Activated naive CD4-positive, alpha-beta T cell treated with anti-CD3 and anti-CD28 coated beads, Interleukin-2, amount 50 U/mL, for 72 hours (primary cell): ENCODE measurements at regions not wholly inside any gene's neighbourhood (a gene's known extent, or its start where the extent isn't known, plus 50 kb on each side); places are given as distances from the start of the nearest gene placed in this dataset.

ENCODE experiments used
- ATAC-seq, 2 donors: fragments of 150-1000 bp; cut with Tn5 transposase; 2 replicates each; pipeline ENCODE4 v1.10.0; 2021; ENCODE audit warnings: mild to moderate bottlenecking in 2 of 2, moderate library complexity in 2 of 2
- DNase-seq, 2 donors: peaks; one replicate each; pipeline ENCODE4 v3.0.0; 2021 to 2022; ENCODE audit warnings: low spot score in 2 of 2
- H3K27ac Mint-ChIP-seq, 2 donors: one replicate each; pipeline ENCODE4 v1.8.0; 2022; ENCODE audit warnings: mild to moderate bottlenecking in 2 of 2, mixed read lengths in 2 of 2
- H3K36me3 Mint-ChIP-seq, 2 donors: one replicate each; pipeline ENCODE4 v1.8.0; 2022; ENCODE audit warnings: mixed read lengths in 2 of 2
- H3K9me3 Mint-ChIP-seq, 2 donors: one replicate each; pipeline ENCODE4 v1.8.0; 2022; ENCODE audit warnings: mixed read lengths in 2 of 2

DNA sequence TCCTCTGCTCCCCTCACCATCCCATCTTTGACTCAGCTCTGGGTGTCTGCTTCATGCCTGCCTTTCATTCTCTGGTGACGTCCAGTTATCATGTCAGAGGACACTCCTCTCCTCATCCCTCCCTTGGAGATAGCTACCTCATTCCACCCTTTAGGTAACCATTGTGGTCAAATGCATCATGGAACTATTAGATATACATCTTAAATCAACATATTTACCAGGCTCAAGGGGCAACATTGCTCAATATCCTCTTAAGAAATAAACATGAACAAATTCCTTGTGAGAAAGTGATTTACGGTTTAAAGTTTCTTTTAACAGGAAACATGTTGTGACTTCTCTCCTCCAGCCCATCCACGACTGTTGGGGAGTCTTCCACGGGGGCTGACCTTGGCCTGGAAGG, 511.6 kb upstream of the IGFBP3 start:
- peaks cover 16 to 23% of the 10 kb centered on the region in 2 donors for H3K9me3 Mint-ChIP-seq
- no peak for ATAC-seq
- H3K36me3 Mint-ChIP-seq = no peaks in the 10 kb centered on the region
- H3K27ac Mint-ChIP-seq = no peak overlapping the region
- DNase-seq = no peak

DNA sequence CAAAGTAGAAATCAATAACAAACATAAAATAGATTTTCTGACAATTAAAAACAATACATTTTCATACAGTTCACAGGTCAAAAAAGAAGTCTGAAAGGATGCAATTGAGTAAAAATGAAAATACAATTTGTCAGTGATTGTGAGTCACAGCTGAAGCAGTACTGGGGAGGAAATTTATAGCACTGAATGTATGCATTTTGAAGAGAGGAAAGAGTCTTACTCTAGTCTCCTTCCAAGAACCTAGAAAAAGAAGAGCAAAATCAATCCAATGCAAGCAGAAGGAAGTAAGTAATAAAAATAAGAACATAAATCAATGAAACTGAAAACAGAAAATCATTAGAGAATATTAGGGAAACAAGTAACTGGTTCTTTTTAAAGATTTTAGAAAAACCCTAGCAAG, 507.2 kb upstream of the IGFBP3 start:
- ATAC-seq (no peak), DNase-seq (no peak)
- Mint-ChIP-seq H3K27ac (no peak overlapping the region), H3K9me3 (peaks cover 21 to 24% of the 10 kb centered on the region in 2 donors), H3K36me3 (no peaks in the 10 kb centered on the region)

DNA sequence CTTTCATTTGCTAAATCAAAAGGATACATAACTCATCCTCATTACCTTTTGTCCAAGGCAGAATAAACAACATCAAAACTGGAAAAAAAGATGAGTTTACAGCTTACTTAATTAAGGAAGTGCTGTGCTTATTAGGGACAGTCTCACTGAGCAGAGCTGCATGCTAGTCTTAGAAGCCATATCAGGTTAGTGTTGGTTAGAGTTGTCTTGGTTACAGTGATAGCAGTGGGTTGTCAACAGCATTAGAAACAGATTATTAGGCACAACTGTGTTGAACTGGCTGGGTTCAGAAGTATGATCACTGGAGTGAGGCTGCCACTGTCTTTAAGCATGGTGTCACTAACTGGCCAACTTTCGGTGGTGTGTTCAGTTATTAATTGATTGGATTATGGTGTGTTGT, 503.9 kb upstream of the IGFBP3 start:
- DNase-seq (no peak), ATAC-seq (no peak)
- Mint-ChIP-seq H3K27ac (no peak overlapping the region), H3K36me3 (no peaks in the 10 kb centered on the region), H3K9me3 (peaks cover 8 to 14% of the 10 kb centered on the region in 2 donors)

DNA sequence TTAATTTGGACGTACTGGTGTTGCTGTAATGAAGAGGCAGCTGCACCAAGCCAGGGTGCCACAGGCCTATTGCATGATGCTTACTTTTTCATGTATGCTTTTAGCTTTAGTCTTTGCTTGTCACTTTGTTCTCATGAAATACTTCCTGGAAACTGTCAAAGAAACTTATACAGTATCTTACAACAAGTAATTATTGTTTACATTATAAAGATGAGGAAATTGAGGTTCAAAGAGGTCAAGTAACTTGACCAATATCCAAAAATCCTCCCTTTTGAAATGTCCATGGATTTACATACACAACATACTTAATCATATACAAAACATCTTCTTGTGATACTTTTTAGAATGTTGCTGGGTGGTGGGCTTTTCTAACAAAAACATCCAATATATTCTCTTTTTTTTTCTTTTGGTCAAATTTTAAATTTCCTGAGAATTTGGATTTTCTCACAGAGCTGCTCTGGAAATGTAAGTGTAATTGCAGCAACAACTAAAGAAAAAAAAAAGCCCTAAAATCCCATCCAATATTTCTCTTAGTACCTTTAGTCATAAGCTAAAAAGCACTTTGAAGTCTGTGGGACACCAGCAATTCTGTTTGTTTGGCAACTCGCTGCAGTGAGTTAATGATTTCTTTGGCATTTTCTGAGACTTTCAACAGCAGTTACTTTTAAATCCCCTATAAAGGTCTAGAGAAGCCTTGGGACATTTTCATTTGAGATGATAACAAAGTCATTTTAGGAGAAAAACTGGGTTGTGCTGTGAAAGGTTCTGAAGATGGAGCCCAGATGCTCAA, 500.6 kb upstream of the IGFBP3 start:
- Mint-ChIP-seq H3K9me3 (peaks cover 3 to 14% of the 10 kb centered on the region in 2 donors), H3K27ac (no peak overlapping the region), H3K36me3 (no peaks in the 10 kb centered on the region)
- ATAC-seq (no peak), DNase-seq (no peak)

DNA sequence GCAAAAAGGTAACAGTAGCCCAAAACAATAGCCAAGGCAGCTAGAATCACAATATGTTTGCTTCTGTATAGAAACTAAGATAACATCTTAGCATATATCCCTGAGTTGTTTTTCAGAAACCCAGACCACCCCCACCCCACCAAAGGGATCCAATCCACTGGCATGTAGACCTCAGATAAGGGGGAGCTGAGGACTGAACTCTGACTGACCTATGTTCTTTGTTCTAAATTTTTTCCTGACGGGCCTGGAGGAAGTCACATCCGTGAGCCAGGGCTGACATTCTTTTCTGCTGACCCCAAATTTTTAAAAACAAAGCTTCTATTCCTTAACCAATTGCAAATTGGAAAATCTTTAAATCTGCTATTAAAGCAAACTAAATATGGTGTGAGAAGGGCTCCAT, 493.9 kb upstream of the IGFBP3 start:
- DNase-seq = no peak
- ATAC-seq = no peak

DNA sequence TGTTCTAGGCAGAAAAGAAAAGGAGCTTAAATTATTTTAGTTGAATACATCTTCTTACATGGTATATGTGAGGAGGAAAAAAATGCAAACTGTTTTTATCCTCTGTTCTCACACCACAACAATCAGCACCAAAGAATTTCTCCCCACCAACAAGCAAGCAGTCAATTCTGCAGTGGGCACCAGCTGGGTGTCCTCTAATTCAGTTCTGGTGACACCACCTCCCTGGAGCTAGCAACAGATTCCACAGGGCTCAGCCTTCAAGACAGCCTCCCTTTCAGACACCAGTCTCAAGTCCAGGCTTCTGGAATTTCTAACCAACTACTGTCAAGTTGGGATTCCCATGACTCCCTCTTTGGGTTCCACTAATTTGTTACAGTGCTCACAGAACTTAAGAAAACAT, 490.2 kb upstream of the IGFBP3 start:
- peaks cover 0 to 7% of the 10 kb centered on the region in 2 donors for H3K9me3 Mint-ChIP-seq
- ATAC-seq (no peak), DNase-seq (no peak)
- H3K27ac Mint-ChIP-seq = no peak overlapping the region
- H3K36me3 Mint-ChIP-seq = no peaks in the 10 kb centered on the region

More for the DNA sequence above, 493.9 kb upstream of the IGFBP3 start:
- Mint-ChIP-seq H3K27ac (no peak overlapping the region), H3K36me3 (no peaks in the 10 kb centered on the region), H3K9me3 (peaks cover 0 to 4% of the 10 kb centered on the region in 2 donors)

DNA sequence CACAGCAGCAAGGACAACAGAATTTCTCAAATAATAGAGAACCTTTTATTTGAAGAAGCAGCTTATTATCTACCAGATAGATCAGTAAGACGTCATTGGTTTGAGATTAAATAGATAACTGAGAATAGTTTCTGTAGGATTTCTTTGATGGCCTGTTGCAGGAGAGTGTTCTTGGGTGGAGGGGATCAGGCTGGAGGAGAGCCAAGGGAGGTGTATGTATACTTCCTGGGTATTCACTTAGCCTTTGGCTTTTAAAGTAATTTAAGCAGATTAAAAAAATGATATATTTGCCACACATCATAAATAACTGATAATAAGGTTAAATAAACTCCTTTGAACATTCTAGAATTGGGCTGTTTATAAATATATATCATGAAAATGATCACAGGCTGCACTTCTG, 486.1 kb upstream of the IGFBP3 start:
- DNase-seq (no peak), ATAC-seq (no peak)
- no peaks in the 10 kb centered on the region for H3K36me3 Mint-ChIP-seq
- H3K9me3 Mint-ChIP-seq = peaks cover 0 to 2% of the 10 kb centered on the region in 2 donors
- no peak overlapping the region for H3K27ac Mint-ChIP-seq

DNA sequence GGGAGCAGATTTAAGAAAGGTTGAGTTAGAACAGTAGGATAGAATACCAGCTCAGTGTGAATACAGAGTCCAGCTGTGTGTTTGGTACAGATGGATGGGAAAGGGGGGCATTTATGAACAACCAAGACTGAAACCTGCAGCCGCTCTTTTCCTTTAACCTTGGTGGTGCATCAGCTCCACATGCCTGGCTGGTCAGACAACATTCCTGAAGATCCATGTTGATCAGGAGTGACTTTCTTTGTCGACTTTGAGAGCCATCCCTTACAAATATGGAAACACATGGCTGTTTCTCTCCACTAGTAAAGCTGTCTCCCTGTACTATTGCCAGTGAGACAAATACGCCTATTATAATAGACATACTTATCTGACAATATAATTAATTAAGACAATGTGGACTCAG, 476.5 kb upstream of the IGFBP3 start:
- ATAC-seq (no peak), DNase-seq (no peak)
- no peak overlapping the region for H3K27ac Mint-ChIP-seq

DNA sequence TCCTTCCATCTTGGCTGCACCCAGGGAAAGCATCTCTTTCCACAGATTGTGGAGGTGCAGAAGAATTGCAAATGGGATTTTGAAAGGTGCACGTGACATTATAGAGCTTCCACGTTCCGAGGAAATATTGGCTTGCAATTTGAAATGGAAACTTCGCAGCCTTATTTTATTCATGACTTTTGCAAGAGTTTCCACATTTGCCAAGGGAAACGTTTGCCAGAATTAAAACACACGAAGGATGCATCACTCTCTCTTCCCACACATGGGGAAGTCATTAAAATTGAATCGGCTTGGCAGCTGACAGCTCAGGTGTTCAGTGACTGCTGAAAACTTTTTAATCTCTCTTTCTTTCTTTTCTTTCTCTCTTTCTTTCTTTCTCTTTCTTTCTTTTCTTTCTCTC, 475.4 kb upstream of the IGFBP3 start:
- DNase-seq (no peak), ATAC-seq (no peak)
- peaks cover 9 to 18% of the 10 kb centered on the region in 2 donors for H3K9me3 Mint-ChIP-seq
- no peaks in the 10 kb centered on the region for H3K36me3 Mint-ChIP-seq
- no peak overlapping the region for H3K27ac Mint-ChIP-seq

More for the DNA sequence above, 476.5 kb upstream of the IGFBP3 start:
- no peaks in the 10 kb centered on the region for H3K36me3 Mint-ChIP-seq
- H3K9me3 Mint-ChIP-seq = peaks cover 12 to 21% of the 10 kb centered on the region in 2 donors

DNA sequence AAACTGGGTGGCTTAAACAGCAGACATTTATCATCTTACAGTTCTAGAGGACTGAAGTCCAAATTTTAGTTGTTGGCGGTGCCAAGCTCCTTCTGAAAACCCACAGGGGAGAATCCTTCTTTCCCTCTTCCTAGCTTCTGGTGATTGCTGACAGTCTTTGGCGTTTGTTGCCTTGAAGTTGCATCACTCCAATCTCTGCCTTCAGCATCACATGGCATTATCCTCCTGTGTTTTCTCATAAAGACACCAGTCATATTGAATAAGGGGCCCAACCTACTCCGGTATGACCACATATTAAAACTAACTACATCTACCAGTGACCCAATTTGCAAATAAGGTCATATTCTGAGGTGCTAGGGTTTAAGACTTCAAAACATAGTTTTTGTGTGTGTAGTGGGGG, 472.1 kb upstream of the IGFBP3 start:
- no peaks in the 10 kb centered on the region for H3K36me3 Mint-ChIP-seq
- ATAC-seq = no peak
- peaks cover 10 to 19% of the 10 kb centered on the region in 2 donors for H3K9me3 Mint-ChIP-seq
- DNase-seq = no peak
- H3K27ac Mint-ChIP-seq = no peak overlapping the region

DNA sequence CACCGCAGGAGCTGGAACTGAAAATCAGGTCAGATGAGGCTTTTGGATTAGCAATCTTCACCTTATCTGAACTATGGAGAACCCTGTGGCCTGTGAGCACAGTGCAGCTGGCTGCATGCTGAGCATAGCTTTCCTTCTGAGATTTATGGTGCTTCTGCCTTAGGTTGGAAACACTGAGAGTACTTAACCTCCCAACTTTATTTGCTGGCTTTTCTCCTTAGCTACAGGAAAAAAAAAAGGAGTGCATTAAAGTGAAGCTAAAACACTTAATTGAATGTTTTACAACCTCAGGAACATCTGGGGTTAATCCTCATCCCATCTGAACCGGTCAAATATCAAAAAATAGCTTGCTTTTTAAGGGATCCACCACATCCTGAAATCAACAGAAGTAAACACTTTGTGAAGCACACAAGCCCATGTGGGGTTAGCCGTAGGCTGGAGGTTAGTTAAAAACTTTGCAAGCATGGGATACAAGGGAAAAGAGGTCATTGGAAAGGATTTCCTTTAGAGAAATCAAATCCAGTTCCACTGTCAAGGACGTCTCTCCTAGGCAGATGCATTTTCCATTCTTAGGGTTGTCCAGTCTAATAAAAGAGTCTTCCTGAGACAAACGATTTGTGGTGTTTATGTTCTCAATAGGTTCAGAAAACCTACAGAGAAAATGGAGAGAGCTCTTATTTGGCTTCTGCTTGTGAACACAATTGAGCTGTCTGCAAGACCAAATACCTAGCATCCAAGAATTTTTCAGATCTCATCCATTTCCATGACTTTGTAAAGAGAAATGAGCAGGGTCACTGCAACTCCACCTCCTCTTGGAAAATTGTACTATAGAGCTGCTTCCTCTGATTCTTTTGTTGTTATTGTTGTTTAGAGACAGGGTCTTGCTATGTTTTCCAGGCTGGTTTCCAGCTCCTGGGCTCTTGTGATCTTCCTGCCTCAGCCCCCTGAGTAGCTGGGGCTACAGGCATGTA, 470.4 kb upstream of the IGFBP3 start:
- ATAC-seq (no peak), DNase-seq (no peak)
- peaks cover 5 to 9% of the 10 kb centered on the region in 2 donors for H3K9me3 Mint-ChIP-seq
- H3K27ac Mint-ChIP-seq = no peak overlapping the region
- H3K36me3 Mint-ChIP-seq = no peaks in the 10 kb centered on the region

DNA sequence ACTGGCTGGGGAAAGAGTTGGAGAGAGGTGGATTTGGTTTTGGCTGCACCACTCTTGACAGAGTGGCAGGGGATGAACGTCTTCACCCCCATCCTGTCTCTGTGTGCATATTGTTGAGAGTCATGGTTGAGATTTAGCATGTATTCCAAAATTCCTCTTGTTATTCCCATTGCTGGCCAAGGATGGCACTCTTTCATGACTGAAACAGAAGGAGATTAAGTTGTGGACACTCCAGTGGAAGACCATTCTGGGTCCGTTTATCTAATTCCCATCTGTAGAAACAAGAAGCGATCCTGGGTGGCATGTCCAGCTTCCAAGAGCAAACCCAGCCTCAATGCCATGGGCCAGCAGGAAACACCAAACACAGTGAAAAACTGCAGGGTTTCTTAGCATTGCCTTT, 469.0 kb upstream of the IGFBP3 start:
- Mint-ChIP-seq H3K27ac (no peak overlapping the region), H3K9me3 (peaks cover 5 to 9% of the 10 kb centered on the region in 2 donors), H3K36me3 (no peaks in the 10 kb centered on the region)
- no peak for ATAC-seq
- no peak for DNase-seq

DNA sequence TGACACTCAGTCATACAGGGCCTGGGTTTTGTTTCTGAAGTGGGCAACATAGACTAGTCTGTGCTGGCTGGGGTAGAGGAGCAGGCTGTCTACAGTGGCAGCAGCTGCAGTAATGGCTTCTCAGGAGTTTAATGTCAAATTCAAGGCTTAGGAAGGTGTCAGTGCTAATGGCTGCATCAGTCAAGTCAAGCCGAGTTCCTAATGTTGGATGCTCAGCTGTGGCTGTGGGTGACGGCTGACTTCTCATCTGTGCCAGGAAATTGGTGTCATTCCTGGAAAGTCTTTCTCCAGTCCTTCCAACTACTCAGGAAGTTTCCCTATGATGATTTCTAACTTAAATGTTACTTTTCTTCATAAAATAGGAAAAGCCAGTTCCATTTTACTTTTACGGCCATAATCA, 468.1 kb upstream of the IGFBP3 start:
- DNase-seq (no peak), ATAC-seq (no peak)
- H3K9me3 Mint-ChIP-seq = peaks cover 5 to 9% of the 10 kb centered on the region in 2 donors
- no peaks in the 10 kb centered on the region for H3K36me3 Mint-ChIP-seq
- H3K27ac Mint-ChIP-seq = no peak overlapping the region

DNA sequence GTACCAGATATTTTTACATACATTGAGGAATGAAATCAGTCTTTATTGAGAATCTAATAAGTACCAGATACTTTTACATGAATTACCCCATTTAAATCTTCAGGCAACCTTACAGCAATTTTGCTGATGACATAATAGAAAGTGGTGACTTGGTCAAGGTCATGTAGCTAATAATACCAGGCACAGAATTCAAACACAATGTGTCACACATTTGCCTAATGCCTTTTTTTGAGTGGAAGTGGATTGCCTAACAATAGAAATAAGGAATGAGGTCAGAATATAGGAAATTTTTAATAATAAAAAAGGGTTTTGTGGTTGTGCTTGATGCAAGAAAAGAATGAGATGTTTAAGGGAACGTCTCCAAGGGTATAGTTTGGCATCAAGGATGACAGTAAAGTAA, 466.6 kb upstream of the IGFBP3 start:
- H3K9me3 Mint-ChIP-seq = peaks cover 5% of the 10 kb centered on the region in 2 donors
- H3K36me3 Mint-ChIP-seq = no peaks in the 10 kb centered on the region
- DNase-seq = no peak
- no peak overlapping the region for H3K27ac Mint-ChIP-seq
- no peak for ATAC-seq

DNA sequence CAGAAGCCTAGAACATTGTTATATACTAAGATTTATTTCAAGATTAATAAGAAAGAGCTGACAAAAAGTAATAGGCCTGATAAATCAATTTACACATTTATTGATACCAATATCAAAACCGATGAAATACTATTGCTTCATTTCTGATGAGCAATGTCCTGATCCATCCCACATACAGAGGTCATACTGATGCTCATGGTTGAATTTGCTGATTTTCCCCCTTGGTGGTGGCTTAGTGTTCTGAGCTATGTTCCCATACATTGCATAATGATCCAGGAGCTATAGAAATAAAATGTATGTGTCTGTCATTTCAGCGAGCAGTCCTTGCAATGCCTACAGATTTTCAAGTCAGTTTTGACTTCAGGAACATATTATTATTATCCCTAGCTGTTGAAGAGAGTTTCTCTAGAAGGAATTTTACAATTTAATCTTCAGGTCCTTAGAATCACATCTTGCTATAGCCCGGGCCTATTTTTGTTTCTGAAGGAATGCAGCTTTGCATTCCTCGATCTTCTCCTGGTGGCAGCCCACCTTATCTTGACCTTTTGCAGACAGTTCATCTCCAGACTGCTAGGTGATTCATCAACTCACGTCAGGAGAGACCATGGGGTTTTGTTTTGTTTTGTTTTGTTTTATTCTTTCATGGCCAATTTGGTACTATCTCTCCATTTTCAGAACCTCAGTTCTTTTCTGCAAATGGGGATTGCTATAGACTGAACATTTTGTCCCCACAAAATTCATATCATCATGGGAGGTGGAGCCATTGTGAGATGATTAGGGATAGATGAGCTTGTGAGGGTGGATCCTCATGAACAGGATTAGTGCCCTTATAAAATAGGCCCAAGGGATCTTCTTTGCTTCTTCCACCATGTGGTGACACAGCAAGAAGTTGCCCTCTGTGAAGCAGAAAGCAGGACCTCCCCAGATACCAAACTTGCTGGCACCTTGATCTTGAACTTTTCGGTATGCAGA, 465.6 kb upstream of the IGFBP3 start:
- ATAC-seq = no peak
- DNase-seq = no peak
- Mint-ChIP-seq H3K36me3 (no peaks in the 10 kb centered on the region), H3K9me3 (peaks cover 5% of the 10 kb centered on the region in 2 donors), H3K27ac (no peak overlapping the region)

DNA sequence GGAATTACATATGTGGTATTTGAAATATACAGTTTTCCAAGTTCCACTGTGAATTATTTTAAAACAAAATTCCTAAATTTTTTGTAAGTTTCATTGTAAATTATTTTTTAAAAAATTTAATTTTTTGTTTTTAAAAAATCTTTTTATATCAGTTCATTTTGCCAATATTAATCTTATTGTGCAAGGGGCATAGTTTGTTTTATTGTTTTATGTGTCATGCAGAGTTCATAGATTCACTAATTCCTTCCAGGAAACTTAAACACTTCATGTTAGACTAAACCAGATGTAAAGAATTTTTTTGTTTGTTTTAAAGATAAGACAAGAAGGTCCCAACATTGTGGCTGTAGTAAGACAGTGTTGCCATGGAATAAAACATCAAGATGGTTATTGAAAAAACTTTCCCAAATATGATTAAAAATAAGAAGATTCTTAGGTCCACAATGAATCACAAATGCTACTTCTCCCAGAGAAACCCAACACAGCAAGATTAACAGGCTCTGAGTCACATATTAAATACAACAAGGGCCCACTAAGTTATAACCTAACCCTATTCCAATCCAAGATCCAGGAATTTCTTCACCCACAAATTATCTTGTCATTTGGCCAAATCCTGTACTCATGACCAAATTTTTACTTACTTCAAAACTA, 464.7 kb upstream of the IGFBP3 start:
- no peak for ATAC-seq
- Mint-ChIP-seq H3K9me3 (peaks cover 5% of the 10 kb centered on the region in 2 donors), H3K27ac (no peak overlapping the region), H3K36me3 (no peaks in the 10 kb centered on the region)
- no peak for DNase-seq
